Lung (tissue), 11 donors: ENCODE measurements at regions not wholly inside any gene's neighbourhood (a gene's known extent, or its start where the extent isn't known, plus 50 kb on each side); places are given as distances from the start of the nearest gene placed in this dataset.
"Not testable (repeated sequence)": the region's sequence is repeated elsewhere in the genome, so short reads cannot be mapped to it uniquely, and the experiment has no call there.

Experiments
- ATAC-seq: fragments of 200-7000 bp; cut with Tn5 transposase; one replicate; pipeline ENCODE4 v1.9.1; 2020; ENCODE audit warnings: moderate number of reproducible peaks; ENCODE audit not compliant: insufficient read depth, low FRiP score
- DNase-seq, 3 donors: peaks; one replicate each; pipeline ENCODE4 v3.0.0-alpha.2; 2013 to 2017
- H3K27ac ChIP-seq, 2 donors: one replicate each; pipeline ENCODE4 v1.5.1; 2013; ENCODE audit warnings: mild to moderate bottlenecking in 2 of 2, moderate library complexity in 2 of 2, control low read depth in 1 of 2, inconsistent platforms in 1 of 2, low read depth in 1 of 2, low read length in 1 of 2
- H3K27me3 ChIP-seq, 3 donors: one replicate each; pipeline ENCODE4 v1.5.1; 2013; ENCODE audit warnings: low read length in 2 of 3; ENCODE audit not compliant: control insufficient read depth in 3 of 3, insufficient read depth in 3 of 3
- H3K36me3 ChIP-seq, 4 donors: one replicate each; pipeline ENCODE4 v1.5.1; 2013; ENCODE audit warnings: low read length in 4 of 4, mild to moderate bottlenecking in 1 of 4, moderate library complexity in 1 of 4; ENCODE audit not compliant: control insufficient read depth in 4 of 4, insufficient read depth in 4 of 4
- H3K4me1 ChIP-seq, 5 donors: one replicate each; pipeline ENCODE4 v1.5.1; 2013; ENCODE audit warnings: low read length in 5 of 5, mild to moderate bottlenecking in 2 of 5, moderate library complexity in 1 of 5; ENCODE audit not compliant: control insufficient read depth in 5 of 5, insufficient read depth in 5 of 5
- H3K4me3 ChIP-seq: one replicate; pipeline ENCODE4 v1.5.1; 2013; ENCODE audit warnings: mild to moderate bottlenecking, control low read depth, moderate library complexity
- H3K9ac ChIP-seq, 2 donors: one replicate each; pipeline ENCODE4 v1.5.1; 2013; ENCODE audit warnings: low read length in 2 of 2, control low read depth in 1 of 2; ENCODE audit not compliant: insufficient read depth in 1 of 2
- H3K9me3 ChIP-seq, 4 donors: one replicate each; pipeline ENCODE4 v1.5.1; 2013; ENCODE audit warnings: low read length in 3 of 4, mild to moderate bottlenecking in 1 of 4, moderate library complexity in 1 of 4; ENCODE audit not compliant: control insufficient read depth in 4 of 4, insufficient read depth in 3 of 4
- CTCF ChIP-seq: IDR thresholded peaks from 2 replicates; pipeline ENCODE4 v1.5.1; 2012; ENCODE audit warnings: mild to moderate bottlenecking; ENCODE audit errors: control extremely low read depth, extremely low read depth
- WGBS, 2 donors: extraction: QIAGEN DNeasy Blood & Tissue Kit; methylation state at CpG; one replicate each; pipeline ENCODE4 v1.1.7; 2013; 5-methylcytosine and 5-hydroxymethylcytosine counted together
- donor health status: control.
- donor health status: control.
- donor health status: Bipolar disorder and iron deficiency.
- donor health status: healthy.
- donor health status: DM: yes; HTN: yes; CAD: no.

GRCh38 chr14:43258396-43258795 is 1248.7 kb downstream of the FSCB start:
- no peak overlapping the region for H3K4me3 ChIP-seq

GRCh38 chr14:43256996-43257395 is 1250.1 kb downstream of the FSCB start:
- H3K27ac ChIP-seq, DNase-seq, H3K4me1 ChIP-seq, H3K9me3 ChIP-seq, ATAC-seq, H3K27me3 ChIP-seq, H3K9ac ChIP-seq, H3K4me3 ChIP-seq, H3K36me3 ChIP-seq: not testable (repeated sequence)
- WGBS, 2 donors = 86 to 87% methylated on average over 5 of the region's 5 CpGs

More at GRCh38 chr14:43258396-43258795, 1248.7 kb downstream of the FSCB start:
- no peak for TF ChIP-seq CTCF
- DNase-seq (no peak), ATAC-seq (no peak)
- no peak overlapping the region for H3K27ac ChIP-seq
- peaks cover 0 to 8% (median 0%) of the 10 kb centered on the region in 5 donors for H3K4me1 ChIP-seq
- peaks cover 0 to 1% (median 0%) of the 10 kb centered on the region in 4 donors for H3K9me3 ChIP-seq
- 63 to 73% methylated on average over 2 of the region's 2 CpGs for WGBS, 2 donors
- no peaks in the 10 kb centered on the region for H3K36me3 ChIP-seq
- H3K9ac ChIP-seq = no peak overlapping the region
- H3K27me3 ChIP-seq = no peaks in the 10 kb centered on the region

GRCh38 chr14:43252866-43253265 is 1254.2 kb downstream of the FSCB start:
- Histone ChIP-seq H3K9me3 (no peaks in the 10 kb centered on the region), H3K36me3 (no peaks in the 10 kb centered on the region), H3K27ac (no peak overlapping the region), H3K4me3 (no peak overlapping the region), H3K9ac (no peak overlapping the region), H3K4me1 (no peaks in the 10 kb centered on the region), H3K27me3 (no peaks in the 10 kb centered on the region)
- ATAC-seq = no peak
- WGBS, 2 donors = 90 to 93% methylated on average over 6 of the region's 6 CpGs
- TF ChIP-seq CTCF = no peak
- DNase-seq = no peak

GRCh38 chr14:43249591-43249990 is 1257.5 kb downstream of the FSCB start:
- Histone ChIP-seq H3K4me1 (no peaks in the 10 kb centered on the region), H3K27me3 (no peaks in the 10 kb centered on the region), H3K9me3 (no peaks in the 10 kb centered on the region), H3K9ac (no peak overlapping the region), H3K4me3 (no peak overlapping the region), H3K27ac (no peak overlapping the region), H3K36me3 (no peaks in the 10 kb centered on the region)
- ATAC-seq (no peak), DNase-seq (no peak)
- WGBS, 2 donors = 57 to 60% methylated on average over 3 of the region's 3 CpGs
- no peak for TF ChIP-seq CTCF
